ENCODE measurements at regions not wholly inside any gene's neighbourhood (a gene's known extent, or its start where the extent isn't known, plus 50 kb on each side); places are given as distances from the start of the nearest gene placed in this dataset.

DNA sequence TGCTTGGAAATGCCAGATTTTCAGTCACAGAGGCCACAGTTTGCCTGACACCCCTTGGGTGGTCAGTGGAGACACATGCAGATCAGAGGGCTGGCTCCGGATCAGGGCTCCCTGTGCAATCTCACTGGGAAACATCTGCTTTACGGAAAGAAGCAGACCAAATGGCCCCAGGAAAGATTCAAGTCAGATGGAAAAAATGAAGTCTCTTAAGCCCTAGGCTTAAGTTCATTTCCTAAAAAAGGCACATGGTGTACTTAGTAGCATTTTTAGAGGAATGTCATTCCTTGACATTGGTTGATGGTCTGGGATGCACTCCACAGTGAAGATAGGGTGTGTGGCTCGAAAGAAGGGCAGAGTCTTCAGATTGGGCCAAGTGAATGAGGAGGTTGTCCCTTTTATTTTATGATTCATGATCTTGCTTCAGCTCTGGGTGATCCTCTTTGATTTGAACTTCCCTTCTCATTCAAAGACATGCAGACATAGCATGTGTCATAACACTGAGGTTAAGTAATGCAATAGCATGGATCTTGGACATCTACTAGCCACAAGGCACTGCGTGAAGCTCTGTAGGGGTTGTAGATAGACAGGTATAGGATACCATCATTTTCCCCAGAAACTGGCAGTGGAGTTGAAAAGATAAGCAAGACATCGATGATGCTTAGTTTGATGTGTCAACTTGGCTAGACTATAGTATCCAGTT, 56.5 kb downstream of the KCNE4 start:
- TF ChIP-seq, protein P1, sequence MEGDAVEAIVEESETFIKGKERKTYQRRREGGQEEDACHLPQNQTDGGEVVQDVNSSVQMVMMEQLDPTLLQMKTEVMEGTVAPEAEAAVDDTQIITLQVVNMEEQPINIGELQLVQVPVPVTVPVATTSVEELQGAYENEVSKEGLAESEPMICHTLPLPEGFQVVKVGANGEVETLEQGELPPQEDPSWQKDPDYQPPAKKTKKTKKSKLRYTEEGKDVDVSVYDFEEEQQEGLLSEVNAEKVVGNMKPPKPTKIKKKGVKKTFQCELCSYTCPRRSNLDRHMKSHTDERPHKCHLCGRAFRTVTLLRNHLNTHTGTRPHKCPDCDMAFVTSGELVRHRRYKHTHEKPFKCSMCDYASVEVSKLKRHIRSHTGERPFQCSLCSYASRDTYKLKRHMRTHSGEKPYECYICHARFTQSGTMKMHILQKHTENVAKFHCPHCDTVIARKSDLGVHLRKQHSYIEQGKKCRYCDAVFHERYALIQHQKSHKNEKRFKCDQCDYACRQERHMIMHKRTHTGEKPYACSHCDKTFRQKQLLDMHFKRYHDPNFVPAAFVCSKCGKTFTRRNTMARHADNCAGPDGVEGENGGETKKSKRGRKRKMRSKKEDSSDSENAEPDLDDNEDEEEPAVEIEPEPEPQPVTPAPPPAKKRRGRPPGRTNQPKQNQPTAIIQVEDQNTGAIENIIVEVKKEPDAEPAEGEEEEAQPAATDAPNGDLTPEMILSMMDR (IDR thresholded peaks at IDR 0.05) = no peak
- no peak for TF ChIP-seq POLR2A (IDR thresholded peaks at IDR 0.05)
